Activated CD4-positive, alpha-beta T cell treated with anti-CD3 and anti-CD28 coated beads for 36 hours (primary cell): ENCODE measurements at regions not wholly inside any gene's neighbourhood (a gene's known extent, or its start where the extent isn't known, plus 50 kb on each side); places are given as distances from the start of the nearest gene placed in this dataset.
"Not testable (repeated sequence)": the region's sequence is repeated elsewhere in the genome, so short reads cannot be mapped to it uniquely, and the experiment has no call there.

Experiments
- ATAC-seq: fragments of 200-7000 bp; cut with Tn5 transposase; one replicate; pipeline ENCODE4 v1.10.0; 2021; ENCODE audit warnings: mild to moderate bottlenecking, moderate library complexity
- CTCF ChIA-PET: fragments of 350-600 bp; sonication (Branson Sonifier 250); formaldehyde crosslinking; loops from one replicate; lab custom pipeline; 2021; ENCODE audit warnings: antibody characterized with exemption; lab: Charles Lee
- POLR2A ChIA-PET: fragments of 350-600 bp; sonication (Branson Sonifier 250); formaldehyde crosslinking; loops from one replicate; lab custom pipeline; 2021; ENCODE audit warnings: antibody characterized with exemption, inconsistent platforms; lab: Charles Lee
- DNase-seq: peaks from one replicate; pipeline ENCODE4 v3.0.0-alpha.2; 2020
- H3K27ac Mint-ChIP-seq: one replicate; pipeline ENCODE4 v1.8.0; 2021; ENCODE audit warnings: mixed read lengths
- H3K27me3 Mint-ChIP-seq: one replicate; pipeline ENCODE4 v1.8.0; 2021; ENCODE audit warnings: mixed read lengths
- H3K36me3 Mint-ChIP-seq: one replicate; pipeline ENCODE4 v1.8.0; 2021; ENCODE audit warnings: low read depth, mixed read lengths
- H3K4me1 Mint-ChIP-seq: one replicate; pipeline ENCODE4 v1.8.0; 2021; ENCODE audit warnings: mixed read lengths
- H3K4me3 Mint-ChIP-seq: one replicate; pipeline ENCODE4 v1.8.0; 2021; ENCODE audit warnings: mild to moderate bottlenecking, moderate library complexity, mixed read lengths
- H3K9me3 Mint-ChIP-seq: one replicate; pipeline ENCODE4 v1.8.0; 2021; ENCODE audit warnings: low read depth, mixed read lengths
- intact Hi-C, 2 experiments: fragments of 100-400 bp; cut with DNase I in 1 of 2; cut with micrococcal nuclease in 1 of 2; formaldehyde crosslinking; loops; one replicate each; pipeline versions ENCODE4 v1.14.2 to v1.15.1; 2022 to 2024; cut with DNase I, micrococcal nuclease

DNA sequence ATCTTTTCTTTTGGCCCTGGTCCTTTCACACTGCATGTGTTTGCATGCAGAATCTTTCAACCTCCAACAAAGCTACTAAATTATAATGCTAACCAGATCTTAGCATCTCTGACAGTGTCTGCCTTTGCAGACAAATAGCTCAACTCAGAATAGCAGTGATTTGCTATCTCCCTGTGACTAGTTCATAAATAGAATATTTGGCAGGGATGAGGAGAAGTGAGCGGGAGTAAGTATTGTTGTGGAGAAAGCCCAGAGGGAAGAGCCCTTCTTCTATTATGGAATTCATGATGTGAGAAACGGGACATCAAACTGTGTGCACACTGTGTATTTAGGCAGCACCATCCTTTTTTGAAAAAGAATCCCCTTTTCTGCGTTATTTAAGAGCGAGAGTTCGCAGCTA, 288.0 kb upstream of the CHORDC1 start:
- Mint-ChIP-seq H3K9me3 (no peaks in the 10 kb centered on the region), H3K4me1 (no peaks in the 10 kb centered on the region), H3K4me3 (no peak overlapping the region), H3K36me3 (no peaks in the 10 kb centered on the region), H3K27me3 (no peaks in the 10 kb centered on the region), H3K27ac (no peak overlapping the region)
- CTCF ChIA-PET, result no interaction called here
- ATAC-seq, result no peak
- intact Hi-C loops, result no loop called here
- POLR2A ChIA-PET, result no interaction called here
- DNase-seq, result no peak

DNA sequence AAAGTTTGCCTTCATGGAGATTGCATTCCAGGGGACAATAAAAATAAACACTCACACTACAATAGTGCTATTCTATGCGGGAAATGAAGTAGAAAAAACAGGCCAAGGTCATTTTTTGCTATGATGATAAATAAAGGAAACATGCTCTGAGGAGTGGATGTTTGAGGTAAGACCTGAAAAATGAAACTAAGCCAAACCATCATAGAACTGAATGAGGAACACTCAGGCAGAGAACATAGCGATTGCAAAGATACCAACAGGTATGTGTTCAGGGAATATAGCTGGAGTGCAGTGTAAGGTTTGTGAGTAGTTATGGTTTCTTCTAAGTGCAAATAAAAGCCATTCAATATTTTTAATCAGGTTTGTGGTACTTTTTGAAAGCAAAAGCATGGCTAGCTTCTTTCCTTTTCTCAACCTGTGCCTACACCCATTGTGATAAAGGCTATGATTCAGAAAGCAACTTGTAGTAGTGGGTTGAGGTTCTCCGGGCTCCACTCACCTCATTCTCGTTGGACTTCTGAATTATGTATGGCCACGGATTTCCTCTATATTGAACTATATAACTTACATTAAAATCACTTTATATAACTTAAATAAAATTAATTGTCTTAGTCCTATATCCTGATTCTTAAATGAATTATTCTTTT, 278.2 kb upstream of the CHORDC1 start:
- Mint-ChIP-seq H3K4me1 (no peaks in the 10 kb centered on the region), H3K27me3 (no peaks in the 10 kb centered on the region), H3K4me3 (no peak overlapping the region), H3K9me3 (peaks cover 2% of the 10 kb centered on the region), H3K36me3 (no peaks in the 10 kb centered on the region), H3K27ac (no peak overlapping the region)
- intact Hi-C loops, result no loop called here
- ChIA-PET CTCF (no interaction called here), POLR2A (no interaction called here)
- ATAC-seq (no peak), DNase-seq (no peak)

DNA sequence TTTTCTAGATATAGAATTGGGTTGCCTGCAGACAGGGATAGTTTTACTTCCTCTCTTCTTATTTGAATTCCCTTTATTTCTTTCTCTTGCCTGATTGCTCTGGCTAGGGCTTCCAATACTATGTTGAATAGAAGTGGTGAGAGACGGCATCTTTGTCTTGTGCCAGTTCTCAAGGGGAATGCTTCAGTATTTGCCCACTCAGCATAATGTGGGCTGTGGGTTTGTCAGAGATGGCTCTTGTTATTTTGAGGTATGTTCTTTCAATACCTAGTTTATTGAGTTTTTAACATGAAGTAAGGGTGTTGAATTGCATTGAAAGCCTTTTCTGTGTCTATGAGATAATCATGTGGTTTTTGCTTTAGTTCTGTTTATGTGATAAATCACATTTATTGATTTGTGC, 273.9 kb upstream of the CHORDC1 start:
- Mint-ChIP-seq H3K36me3 (no peaks in the 10 kb centered on the region), H3K4me3 (no peak overlapping the region), H3K27ac (no peak overlapping the region), H3K27me3 (no peaks in the 10 kb centered on the region), H3K4me1 (no peaks in the 10 kb centered on the region), H3K9me3 (peaks cover 2% of the 10 kb centered on the region)
- ATAC-seq (no peak), DNase-seq (no peak)
- intact Hi-C loops, result no loop called here
- ChIA-PET CTCF (no interaction called here), POLR2A (no interaction called here)

DNA sequence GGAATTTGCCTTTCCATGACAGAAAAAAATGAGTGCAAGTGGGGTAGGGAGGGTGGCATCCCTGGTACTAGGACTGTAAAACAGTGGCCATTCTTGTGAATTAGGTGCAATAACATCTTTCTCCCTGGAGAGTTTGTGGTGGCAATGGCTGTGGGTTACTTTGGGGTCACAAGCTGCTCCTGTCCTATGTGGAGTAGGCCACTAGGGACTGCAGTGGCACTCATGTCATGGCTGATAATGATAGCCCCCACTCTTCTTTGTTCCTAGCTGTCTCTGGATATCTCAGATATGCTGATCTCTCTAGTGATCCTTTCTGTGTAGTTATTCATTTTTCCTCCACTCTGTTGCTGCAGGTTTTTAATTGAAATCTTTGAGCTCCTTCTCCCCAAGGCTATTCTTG, 270.5 kb upstream of the CHORDC1 start:
- Mint-ChIP-seq H3K27me3 (no peaks in the 10 kb centered on the region), H3K27ac (no peak overlapping the region), H3K9me3 (peaks cover 2% of the 10 kb centered on the region), H3K4me3 (no peak overlapping the region), H3K4me1 (no peaks in the 10 kb centered on the region), H3K36me3 (no peaks in the 10 kb centered on the region)
- intact Hi-C loops, result no loop called here
- ATAC-seq (no peak), DNase-seq (no peak)
- ChIA-PET POLR2A (no interaction called here), CTCF (no interaction called here)

DNA sequence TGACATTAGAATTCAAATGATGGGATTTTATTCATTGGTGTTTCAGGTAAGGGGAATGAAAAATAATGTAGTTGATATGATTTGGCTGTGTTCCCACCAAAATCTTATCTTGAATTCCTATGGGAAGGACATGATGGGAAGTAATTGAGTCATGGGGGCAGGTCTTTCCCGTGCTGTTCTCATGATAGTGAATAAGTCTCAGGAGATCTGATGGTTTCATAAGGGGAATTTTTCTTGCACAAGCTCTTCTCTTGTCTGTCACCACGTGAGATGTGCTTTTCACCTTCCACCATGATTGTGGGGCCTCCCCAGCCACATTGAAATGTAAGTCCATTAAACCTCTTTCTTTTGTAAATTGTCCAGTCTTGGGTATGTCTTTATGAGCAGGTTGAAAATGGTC, 268.6 kb upstream of the CHORDC1 start:
- no peaks in the 10 kb centered on the region for H3K9me3 Mint-ChIP-seq
- no peaks in the 10 kb centered on the region for H3K36me3 Mint-ChIP-seq
- DNase-seq, result no peak
- ChIA-PET POLR2A (interaction anchor here (0.6 kb wide), 1 partner anchor 35 kb away, joined by 4 read pairs; no protein-coding TSS in a partner anchor), CTCF (no interaction called here)
- H3K27ac Mint-ChIP-seq, result no peak overlapping the region
- no peaks in the 10 kb centered on the region for H3K4me1 Mint-ChIP-seq
- no peaks in the 10 kb centered on the region for H3K27me3 Mint-ChIP-seq
- no peak overlapping the region for H3K4me3 Mint-ChIP-seq
- intact Hi-C loops, result no loop called here
- no peak for ATAC-seq

DNA sequence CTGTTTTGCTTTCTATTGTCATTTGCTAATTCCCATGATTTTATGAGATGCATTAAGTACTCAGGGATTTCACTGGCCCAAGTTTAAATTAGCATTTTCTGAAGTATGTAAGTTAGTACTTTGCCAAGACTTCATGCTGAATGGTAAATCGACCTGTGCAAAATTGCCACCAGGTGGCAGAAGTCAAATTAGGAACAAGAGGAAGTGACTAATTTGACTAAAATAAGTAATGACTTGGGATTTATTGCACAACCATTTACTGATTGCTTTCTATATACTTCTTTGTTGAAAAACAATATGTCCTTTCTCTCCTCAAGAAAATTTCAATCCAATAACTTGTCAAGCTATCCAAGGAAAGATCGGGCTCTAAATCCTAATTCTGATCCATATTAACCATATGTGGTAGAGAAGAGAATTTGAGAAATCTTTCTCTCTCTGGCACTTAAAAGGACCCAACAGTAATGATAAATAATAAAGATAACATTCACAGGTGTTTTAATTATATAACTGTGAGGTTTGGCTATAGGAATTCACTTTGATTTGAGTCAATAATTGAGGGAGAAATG, 253.7 kb upstream of the CHORDC1 start:
- ChIA-PET POLR2A (no interaction called here), CTCF (interaction anchor here (1.3 kb wide), 1 partner anchor 11 kb away, joined by 5 read pairs; no protein-coding TSS in a partner anchor)
- no peaks in the 10 kb centered on the region for H3K36me3 Mint-ChIP-seq

DNA sequence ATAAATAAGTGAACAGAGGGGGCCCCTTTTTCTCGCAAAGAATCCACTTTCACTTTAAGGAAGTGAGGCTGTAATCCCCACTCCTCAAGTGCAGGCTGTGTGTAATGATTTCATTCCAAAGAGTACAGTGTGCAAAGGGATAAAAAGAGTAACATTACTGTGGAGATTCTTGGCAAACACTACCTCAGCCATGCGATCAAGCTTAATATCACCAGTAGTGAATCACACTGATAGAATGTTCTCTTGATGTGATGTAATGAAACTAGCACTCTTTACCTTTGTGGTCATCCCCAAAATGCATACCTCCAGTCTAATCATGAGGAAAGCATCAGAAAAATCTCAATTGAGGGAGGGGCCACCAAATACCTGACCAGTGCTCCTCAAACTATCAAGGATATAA, 246.1 kb upstream of the CHORDC1 start:
- H3K27ac Mint-ChIP-seq, result no peak overlapping the region
- no peaks in the 10 kb centered on the region for H3K36me3 Mint-ChIP-seq
- ATAC-seq (no peak), DNase-seq (no peak)
- H3K4me1 Mint-ChIP-seq, result no peaks in the 10 kb centered on the region
- no peaks in the 10 kb centered on the region for H3K9me3 Mint-ChIP-seq
- ChIA-PET POLR2A (no interaction called here), CTCF (no interaction called here)
- H3K27me3 Mint-ChIP-seq, result no peaks in the 10 kb centered on the region
- no peak overlapping the region for H3K4me3 Mint-ChIP-seq
- intact Hi-C loops, result no loop called here

More for the DNA sequence above, 253.7 kb upstream of the CHORDC1 start:
- intact Hi-C loops, result loop anchor here in 1 of 2 experiments (2.0 kb wide), 1 partner anchor 772 kb away; no protein-coding TSS in a partner anchor
- Mint-ChIP-seq H3K4me1 (no peaks in the 10 kb centered on the region), H3K9me3 (peaks cover 3% of the 10 kb centered on the region), H3K4me3 (no peak overlapping the region), H3K27me3 (peaks cover 4% of the 10 kb centered on the region), H3K27ac (no peak overlapping the region)
- DNase-seq (peak; percentile 59), ATAC-seq (peak; percentile 39)

DNA sequence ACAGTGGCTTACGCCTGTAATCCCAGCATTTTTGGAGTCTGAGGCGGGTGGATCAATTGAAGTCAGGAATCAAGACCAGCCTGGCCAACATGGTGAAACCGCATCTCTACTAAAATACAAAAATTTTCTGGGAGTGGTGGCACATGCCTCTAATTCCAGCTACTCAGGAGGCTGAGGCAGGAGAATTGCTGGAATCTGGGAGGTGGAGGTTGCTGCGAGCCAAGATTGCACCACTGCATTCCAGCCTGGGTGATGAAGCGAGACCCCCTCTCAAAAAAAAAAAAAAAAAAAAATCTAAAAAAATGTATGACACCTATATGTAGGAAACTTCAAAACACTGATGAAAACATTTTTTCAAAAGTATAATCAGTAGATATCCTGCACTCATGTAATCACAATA, 242.7 kb upstream of the CHORDC1 start:
- Mint-ChIP-seq H3K4me1 (no peaks in the 10 kb centered on the region), H3K36me3 (no peaks in the 10 kb centered on the region), H3K27ac (no peak overlapping the region), H3K27me3 (no peaks in the 10 kb centered on the region), H3K9me3 (no peaks in the 10 kb centered on the region), H3K4me3 (no peak overlapping the region)
- CTCF ChIA-PET, result interaction anchor here (1.2 kb wide), 1 partner anchor 11 kb away, joined by 5 read pairs; no protein-coding TSS in a partner anchor
- intact Hi-C loops, result no loop called here
- POLR2A ChIA-PET, result no interaction called here
- DNase-seq, result no peak
- no peak for ATAC-seq

DNA sequence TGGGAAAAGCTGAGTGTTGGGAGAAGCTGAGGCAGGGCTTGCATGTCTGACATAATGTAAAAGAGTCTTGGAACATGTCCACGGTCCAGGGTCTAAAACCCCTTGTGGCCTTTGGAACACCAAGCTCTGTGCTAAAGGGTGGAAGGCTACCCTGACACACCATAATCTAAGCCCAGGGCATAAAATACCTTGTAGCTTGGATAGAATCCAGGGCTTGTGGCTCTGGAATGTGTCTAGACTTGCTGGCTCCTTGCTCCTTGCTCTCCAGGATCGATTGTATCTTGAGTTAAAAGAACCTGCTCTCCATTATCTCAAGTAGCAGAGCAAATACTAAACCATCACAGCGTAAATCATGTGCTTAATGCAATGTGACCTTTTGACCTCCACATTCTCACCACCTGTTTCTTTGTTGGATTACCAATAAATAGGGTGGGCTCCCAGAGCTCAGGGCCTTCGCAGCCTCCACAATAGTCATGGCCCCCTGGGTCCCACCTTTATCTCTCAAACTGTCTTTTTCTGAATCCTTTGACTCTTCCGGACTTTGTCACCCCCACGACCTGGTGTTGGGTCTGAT, 232.6 kb upstream of the CHORDC1 start:
- H3K4me3 Mint-ChIP-seq, H3K9me3 Mint-ChIP-seq, intact Hi-C loops, H3K36me3 Mint-ChIP-seq, DNase-seq, ATAC-seq, POLR2A ChIA-PET, CTCF ChIA-PET, H3K27ac Mint-ChIP-seq, H3K27me3 Mint-ChIP-seq, H3K4me1 Mint-ChIP-seq: not testable (repeated sequence)

DNA sequence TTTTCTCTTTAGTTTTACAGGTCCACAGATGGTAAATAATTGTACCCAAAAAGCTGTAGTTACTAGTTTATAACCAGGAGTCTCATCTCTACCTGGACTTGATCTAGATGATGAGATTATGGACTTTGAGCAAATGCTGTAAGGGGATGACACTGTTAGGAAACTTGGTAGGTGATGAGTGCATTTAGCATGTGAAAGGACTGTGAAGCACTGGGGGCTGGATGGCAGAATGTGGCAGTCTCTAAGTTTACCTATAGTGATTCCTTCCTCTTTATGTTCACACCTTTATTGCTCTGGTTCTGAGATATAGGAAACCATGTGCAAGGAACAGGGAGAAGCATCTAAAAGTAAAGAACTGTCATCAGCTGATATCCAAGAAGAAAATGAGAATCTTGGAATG, 230.7 kb upstream of the CHORDC1 start:
- Mint-ChIP-seq H3K4me1 (no peaks in the 10 kb centered on the region), H3K4me3 (no peak overlapping the region), H3K9me3 (no peaks in the 10 kb centered on the region), H3K27me3 (peaks cover 3% of the 10 kb centered on the region), H3K36me3 (no peaks in the 10 kb centered on the region), H3K27ac (no peak overlapping the region)
- ChIA-PET CTCF (no interaction called here), POLR2A (no interaction called here)
- ATAC-seq (no peak), DNase-seq (no peak)
- intact Hi-C loops, result no loop called here

DNA sequence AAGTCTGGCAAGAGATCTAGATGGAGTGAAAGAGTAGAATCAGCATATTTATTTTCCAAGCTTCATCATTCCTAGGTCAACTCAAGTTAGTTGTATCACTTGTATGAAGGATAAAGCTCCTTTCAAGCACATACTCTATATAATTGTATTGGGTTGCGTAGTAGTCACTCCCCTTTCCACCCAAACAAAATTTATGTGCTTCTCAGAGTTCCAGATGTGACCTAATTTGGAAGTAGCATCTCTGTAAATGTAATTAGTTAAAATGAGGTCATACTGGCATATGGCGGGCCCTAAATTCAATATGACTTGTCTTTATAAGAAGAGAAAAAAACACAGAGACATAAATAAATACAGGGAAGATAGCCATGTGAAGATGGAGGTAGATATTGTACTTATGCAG, 226.8 kb upstream of the CHORDC1 start:
- ChIA-PET CTCF (interaction anchor here (1.0 kb wide), 1 partner anchor 11 kb away, joined by 3 read pairs; no protein-coding TSS in a partner anchor), POLR2A (no interaction called here)
- no peak overlapping the region for H3K4me3 Mint-ChIP-seq
- no peaks in the 10 kb centered on the region for H3K9me3 Mint-ChIP-seq
- no peak for DNase-seq
- H3K27ac Mint-ChIP-seq, result no peak overlapping the region
- no peaks in the 10 kb centered on the region for H3K36me3 Mint-ChIP-seq
- intact Hi-C loops, result no loop called here
- no peak for ATAC-seq
- H3K4me1 Mint-ChIP-seq, result peaks cover 2% of the 10 kb centered on the region
- H3K27me3 Mint-ChIP-seq, result peaks cover under 1% of the 10 kb centered on the region

DNA sequence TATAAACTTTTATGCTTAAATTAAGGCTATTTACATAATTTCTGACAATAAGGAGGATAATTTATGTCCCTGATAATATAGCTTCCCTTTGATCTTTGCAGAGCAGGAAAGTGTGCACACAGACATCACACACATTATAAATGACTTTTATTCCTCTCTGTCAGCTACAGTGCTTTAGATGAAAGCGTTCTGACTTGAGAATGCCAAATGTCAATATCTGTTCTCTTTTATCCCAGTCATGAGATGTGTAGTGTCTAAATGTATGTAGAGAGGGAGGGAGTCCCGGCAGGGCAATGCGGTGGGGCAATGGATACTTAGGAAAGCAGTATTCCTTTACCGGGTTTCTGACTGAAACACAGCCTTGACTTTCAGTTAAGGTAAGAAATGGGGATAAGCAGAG, 225.4 kb upstream of the CHORDC1 start:
- H3K27ac Mint-ChIP-seq, result no peak overlapping the region
- POLR2A ChIA-PET, result no interaction called here
- H3K4me3 Mint-ChIP-seq, result no peak overlapping the region
- H3K4me1 Mint-ChIP-seq, result peaks cover 2% of the 10 kb centered on the region
- H3K9me3 Mint-ChIP-seq, result no peaks in the 10 kb centered on the region
- intact Hi-C loops, result no loop called here
- H3K36me3 Mint-ChIP-seq, result no peaks in the 10 kb centered on the region
- H3K27me3 Mint-ChIP-seq, result no peaks in the 10 kb centered on the region
- ATAC-seq, result no peak
- CTCF ChIA-PET, result no interaction called here
- no peak for DNase-seq
